Choroid plexus epithelial cell (primary cell): ENCODE measurements at regions not wholly inside any gene's neighbourhood (a gene's known extent, or its start where the extent isn't known, plus 50 kb on each side); places are given as distances from the start of the nearest gene placed in this dataset.

Source experiments
- DNase-seq: peaks from one replicate; pipeline ENCODE4 v3.0.0-alpha.2; 2010; ENCODE audit warnings: low read depth
- H3K4me3 ChIP-seq: 2 replicates; pipeline ENCODE4 v1.5.1; 2011; ENCODE audit warnings: low read depth, mild to moderate bottlenecking, control low read depth, low read length, moderate library complexity
- TF ChIP-seq, protein P1 (sequence below): conservative IDR thresholded peaks from 2 replicates; pipeline ENCODE4 v1.5.1; 2011; ENCODE audit warnings: low read depth, mild to moderate bottlenecking, control low read depth, inconsistent platforms, low read length, moderate library complexity

DNA sequence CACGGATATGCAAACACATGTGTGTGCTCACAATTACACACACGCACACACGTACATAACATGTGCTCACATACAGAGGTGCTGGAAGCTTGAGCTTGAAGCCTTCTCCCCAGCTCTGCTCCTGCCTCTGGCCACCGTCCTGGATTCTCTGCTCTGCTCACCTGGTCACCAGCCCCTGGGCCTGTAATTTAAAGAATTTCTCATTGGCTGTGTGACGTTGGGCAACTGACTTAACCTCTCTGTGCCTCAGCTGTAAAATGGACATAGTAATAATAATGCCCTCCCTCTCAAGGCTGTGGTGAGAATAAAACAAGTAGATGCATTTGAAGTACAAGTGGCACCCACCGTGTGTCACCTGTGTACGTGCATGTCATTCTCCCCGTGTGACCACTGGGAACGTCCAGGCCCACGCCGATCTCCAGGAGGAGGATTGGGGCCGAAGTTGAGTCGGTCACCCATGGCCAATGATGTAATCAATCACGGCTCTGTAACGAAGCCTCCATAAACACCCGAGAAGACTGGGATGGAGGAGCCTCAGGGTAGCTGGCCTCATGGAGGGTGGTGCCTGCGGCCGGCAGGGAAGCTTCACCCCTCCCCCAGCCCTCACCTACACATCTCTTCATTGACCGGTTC lies 160.9 kb upstream of the AFDN start:
- no peak overlapping the region for H3K4me3 ChIP-seq
- TF ChIP-seq, protein P1, sequence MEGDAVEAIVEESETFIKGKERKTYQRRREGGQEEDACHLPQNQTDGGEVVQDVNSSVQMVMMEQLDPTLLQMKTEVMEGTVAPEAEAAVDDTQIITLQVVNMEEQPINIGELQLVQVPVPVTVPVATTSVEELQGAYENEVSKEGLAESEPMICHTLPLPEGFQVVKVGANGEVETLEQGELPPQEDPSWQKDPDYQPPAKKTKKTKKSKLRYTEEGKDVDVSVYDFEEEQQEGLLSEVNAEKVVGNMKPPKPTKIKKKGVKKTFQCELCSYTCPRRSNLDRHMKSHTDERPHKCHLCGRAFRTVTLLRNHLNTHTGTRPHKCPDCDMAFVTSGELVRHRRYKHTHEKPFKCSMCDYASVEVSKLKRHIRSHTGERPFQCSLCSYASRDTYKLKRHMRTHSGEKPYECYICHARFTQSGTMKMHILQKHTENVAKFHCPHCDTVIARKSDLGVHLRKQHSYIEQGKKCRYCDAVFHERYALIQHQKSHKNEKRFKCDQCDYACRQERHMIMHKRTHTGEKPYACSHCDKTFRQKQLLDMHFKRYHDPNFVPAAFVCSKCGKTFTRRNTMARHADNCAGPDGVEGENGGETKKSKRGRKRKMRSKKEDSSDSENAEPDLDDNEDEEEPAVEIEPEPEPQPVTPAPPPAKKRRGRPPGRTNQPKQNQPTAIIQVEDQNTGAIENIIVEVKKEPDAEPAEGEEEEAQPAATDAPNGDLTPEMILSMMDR, result no peak
- no peak for DNase-seq

DNA sequence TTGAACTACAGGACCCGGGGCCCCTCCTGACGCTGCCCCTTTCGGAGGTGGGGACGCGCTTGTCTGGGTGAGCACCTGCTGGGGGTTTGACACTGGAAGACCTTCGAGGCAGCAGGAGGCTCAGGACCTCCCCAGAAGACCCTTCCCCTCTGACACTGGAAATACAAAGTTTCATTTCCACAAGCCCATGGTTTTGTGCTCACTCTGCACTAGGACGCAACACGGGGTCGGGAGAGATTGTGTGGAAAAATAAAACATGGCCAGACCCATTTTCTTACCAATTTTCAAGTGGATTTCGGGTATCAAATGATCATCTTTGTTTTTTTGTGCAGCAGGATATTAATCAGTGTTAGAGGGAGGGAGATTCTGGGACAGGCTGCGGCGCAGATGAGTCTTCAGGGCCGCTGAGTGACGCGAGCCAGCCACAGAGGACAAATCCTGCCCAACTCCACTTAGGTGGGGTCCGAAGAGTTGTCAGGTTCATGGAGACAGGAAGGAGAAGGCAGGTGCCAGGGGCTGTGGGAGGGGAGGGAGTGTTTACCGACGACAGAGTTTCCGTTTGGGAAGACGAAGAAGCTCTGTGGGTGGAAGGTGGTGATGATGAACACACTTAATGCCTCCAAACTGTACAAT lies 160.0 kb upstream of the AFDN start:
- TF ChIP-seq, protein P1, result no peak
- DNase-seq, result no peak
- H3K4me3 ChIP-seq, result no peak overlapping the region

DNA sequence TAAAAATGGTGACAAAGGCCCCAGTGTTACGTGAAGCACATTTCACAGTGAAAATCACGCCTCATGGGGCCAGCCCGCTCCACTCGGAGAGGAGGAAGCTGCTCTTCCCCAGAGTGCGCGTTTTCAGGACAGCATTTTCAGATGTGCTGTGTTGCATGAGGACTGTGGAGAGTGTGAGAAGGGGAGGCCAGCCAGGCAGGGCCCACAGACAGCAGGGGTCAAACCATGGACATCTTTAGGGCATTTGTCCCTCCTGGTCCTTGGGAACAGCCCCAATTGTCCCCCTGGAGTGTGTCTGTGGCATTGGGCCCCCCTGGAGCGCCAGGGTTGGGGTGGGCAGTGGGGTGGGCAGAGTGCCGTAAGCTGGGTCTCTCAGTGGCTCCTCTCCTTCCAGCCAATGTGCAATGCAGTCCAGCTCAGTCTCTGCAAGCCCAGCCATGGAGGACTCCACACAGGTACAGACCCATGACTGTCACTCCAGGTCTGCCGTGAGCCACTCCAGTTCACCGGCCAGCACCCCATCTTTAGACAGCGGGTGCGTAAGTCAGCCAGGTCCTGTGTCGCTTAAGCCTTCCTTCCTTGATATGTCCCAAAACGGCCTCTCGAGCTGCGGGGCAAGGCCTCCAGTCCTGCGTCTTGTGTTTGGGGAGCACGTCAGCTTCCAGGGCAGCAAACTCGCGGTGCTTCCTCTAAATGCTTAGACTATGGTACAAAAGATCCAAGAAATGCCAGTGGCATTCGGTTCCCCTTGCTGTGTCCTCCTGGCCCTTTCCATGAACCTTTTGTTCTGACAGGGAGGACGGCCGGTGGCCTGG lies 159.3 kb upstream of the AFDN start:
- no peak for DNase-seq
- H3K4me3 ChIP-seq, result no peak overlapping the region
- TF ChIP-seq, protein P1, result no peak

DNA sequence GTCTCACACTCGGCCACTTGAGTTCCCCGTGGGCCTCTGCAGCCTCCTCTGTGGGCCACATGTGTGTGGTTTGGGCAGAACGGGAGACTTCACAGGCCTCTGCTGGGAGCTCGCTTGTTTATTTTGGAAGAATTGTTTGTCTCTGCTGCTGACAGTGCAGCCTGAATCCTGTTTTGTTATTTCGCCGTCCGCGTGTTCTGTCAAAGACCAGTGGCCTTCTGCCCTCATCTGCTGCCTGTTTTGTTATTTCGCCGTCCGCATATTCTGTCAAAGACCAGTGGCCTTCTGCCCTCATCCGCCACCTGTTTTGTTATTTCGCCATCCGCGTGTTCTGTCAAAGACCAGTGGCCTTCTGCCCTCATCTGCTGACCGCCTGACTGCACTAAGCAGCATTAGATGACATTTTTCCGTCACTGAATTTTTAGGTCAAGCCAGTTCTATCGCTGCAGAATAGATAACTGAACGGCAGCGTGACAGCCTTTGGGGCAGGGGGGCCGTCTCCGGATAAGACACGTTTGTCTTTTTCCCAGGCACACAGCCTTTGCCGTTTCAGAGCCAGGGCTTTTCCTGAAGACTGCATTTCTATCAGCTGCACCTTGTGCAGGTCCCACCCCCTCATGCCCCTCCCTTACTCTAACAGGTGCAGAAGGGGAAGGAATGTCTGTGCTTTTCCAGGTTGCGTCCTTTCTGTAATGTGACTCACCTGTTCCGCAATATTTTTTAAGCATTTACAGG lies 158.5 kb upstream of the AFDN start:
- DNase-seq, result no peak
- H3K4me3 ChIP-seq, result no peak overlapping the region
- TF ChIP-seq, protein P1, result no peak

DNA sequence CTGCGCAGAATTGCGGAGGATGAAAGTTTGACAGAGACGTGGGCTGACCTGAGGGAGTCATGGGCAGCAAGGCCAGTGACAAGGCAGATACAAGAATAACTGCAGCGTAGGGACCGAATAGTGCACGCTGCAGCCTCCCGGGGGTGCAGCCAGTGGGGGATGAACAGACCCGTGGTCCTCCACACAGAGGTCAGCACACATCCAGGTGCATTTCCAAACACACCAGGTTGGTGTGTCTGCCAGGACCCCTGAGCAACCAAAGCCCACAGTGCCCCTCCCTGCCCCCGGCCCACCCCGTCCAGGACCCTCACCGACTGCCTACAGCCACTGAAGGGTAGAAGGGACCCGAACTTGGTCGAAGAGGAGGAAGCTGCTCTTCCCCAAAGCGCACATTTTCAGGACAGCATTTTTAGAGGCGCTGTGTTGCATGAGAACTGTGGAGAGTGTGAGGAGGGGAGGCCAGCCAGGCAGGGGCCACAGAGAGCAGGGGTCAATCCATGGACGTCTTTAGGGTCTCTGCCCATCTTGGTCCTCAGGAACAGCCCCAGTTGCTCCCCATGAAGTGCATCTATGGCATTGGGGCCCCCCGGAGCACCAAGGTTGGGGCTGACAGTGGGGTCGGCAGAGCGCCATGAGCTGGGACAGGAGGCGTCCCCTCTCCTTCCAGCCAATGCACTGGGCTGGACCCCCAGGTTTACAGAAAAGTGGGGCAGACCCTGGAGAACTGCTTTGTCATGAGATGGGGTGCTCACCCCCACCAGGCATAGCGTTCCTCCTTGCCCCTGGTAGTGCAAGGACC lies 157.8 kb upstream of the AFDN start:
- TF ChIP-seq, protein P1, result no peak
- no peak for DNase-seq
- H3K4me3 ChIP-seq, result no peak overlapping the region

DNA sequence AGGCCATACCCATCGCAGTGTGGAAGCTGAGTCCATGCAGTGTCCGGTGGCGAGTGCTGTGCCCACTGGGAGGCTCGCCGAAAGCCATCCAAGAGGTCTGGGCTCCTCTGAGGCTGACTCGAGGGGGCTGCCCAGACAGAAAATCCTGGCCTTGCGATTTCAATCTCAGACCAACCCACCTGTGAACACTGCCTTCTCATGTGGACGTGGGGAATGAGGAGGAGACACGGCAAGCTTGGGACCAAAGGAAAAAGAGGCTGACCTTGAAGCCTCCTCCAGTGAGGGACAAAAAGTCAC lies 157.2 kb upstream of the AFDN start:
- H3K4me3 ChIP-seq, result no peak overlapping the region
- TF ChIP-seq, protein P1, result no peak
- no peak for DNase-seq
